BE2C (cell line): ENCODE measurements at regions not wholly inside any gene's neighbourhood (a gene's known extent, or its start where the extent isn't known, plus 50 kb on each side); places are given as distances from the start of the nearest gene placed in this dataset.

ENCODE experiments used
- DNase-seq: peaks from one replicate; pipeline ENCODE4 v3.0.0-alpha.2; 2020
- H3K27me3 ChIP-seq: fragments of 250-450 bp; sonication (Bioruptor Pico); 2 replicates; pipeline ENCODE4 v1.5.1; 2020; ENCODE audit warnings: mild to moderate bottlenecking
- H3K36me3 ChIP-seq: fragments of 250-450 bp; sonication (Bioruptor Pico); 2 replicates; pipeline ENCODE4 v1.5.1; 2020; ENCODE audit warnings: mild to moderate bottlenecking
- H3K4me1 ChIP-seq: fragments of 250-450 bp; sonication (Bioruptor Pico); 2 replicates; pipeline ENCODE4 v1.5.1; 2020
- H3K4me3 ChIP-seq: 2 replicates; pipeline ENCODE4 v1.5.1; 2011; ENCODE audit warnings: low read depth, low read length
- H3K9me3 ChIP-seq: fragments of 250-450 bp; sonication (Bioruptor Pico); 2 replicates; pipeline ENCODE4 v1.5.1; 2020
- CTCF ChIP-seq: IDR thresholded peaks from 2 replicates; pipeline ENCODE4 v1.5.1; 2012; ENCODE audit warnings: mild to moderate bottlenecking, low read depth, low read length

- Histone ChIP-seq H3K27me3 (no peaks in the 10 kb centered on the region), H3K36me3 (no peaks in the 10 kb centered on the region), H3K4me1 (no peaks in the 10 kb centered on the region), H3K9me3 (no peaks in the 10 kb centered on the region), H3K4me3 (no peak overlapping the region)
- TF ChIP-seq CTCF, result no peak
- no peak for DNase-seq
Measured at GRCh38 chr1:5348732-5349465, 643.3 kb downstream of the NPHP4 start.

GRCh38 chr1:5347726-5348125 lies 644.5 kb downstream of the NPHP4 start:
- Histone ChIP-seq H3K27me3 (no peaks in the 10 kb centered on the region), H3K36me3 (no peaks in the 10 kb centered on the region), H3K4me3 (no peak overlapping the region), H3K4me1 (no peaks in the 10 kb centered on the region), H3K9me3 (no peaks in the 10 kb centered on the region)
- no peak for DNase-seq
- no peak for TF ChIP-seq CTCF

GRCh38 chr1:5345556-5345955 lies 646.7 kb downstream of the NPHP4 start:
- DNase-seq, result no peak
- Histone ChIP-seq H3K4me3 (no peak overlapping the region), H3K4me1 (no peaks in the 10 kb centered on the region), H3K9me3 (no peaks in the 10 kb centered on the region), H3K36me3 (no peaks in the 10 kb centered on the region), H3K27me3 (no peaks in the 10 kb centered on the region)
- no peak for TF ChIP-seq CTCF

DNA sequence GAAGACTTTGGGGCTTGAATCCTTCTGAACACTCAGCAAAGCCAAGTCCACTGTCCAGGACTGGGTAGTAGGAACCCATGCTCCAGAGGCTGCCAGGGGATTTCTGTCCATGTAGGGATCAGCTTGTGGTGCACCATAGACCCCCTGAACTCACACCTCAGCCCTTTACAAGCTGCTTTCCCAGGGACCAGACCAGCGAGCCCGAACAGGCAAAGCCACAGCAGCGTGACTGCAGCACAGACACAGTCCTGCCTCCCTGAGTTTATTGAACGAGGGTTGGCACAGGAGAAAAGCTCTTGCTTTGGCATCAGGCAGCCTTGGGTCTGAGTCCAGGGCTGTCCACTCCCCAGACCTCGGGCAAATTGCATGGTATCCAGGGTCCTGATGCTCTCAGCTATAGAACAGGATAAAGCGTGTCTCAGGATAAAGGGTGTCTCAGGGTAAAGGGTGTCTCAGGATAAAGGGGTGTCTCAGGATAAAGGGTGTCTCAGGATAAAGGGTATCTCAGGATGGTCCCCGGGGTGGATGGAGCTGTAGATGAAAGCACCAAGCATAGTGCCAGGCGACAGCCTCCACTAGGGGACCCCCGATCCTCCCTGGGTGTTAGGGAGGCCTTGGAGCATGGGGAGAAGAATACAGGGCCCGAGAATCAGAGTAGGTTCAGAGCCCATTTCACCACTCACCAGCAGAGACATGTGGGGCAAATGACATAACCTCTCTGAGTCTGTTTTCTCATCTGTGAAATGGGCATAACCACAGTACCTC lies 648.8 kb downstream of the NPHP4 start:
- Histone ChIP-seq H3K4me1 (no peaks in the 10 kb centered on the region), H3K27me3 (no peaks in the 10 kb centered on the region), H3K4me3 (no peak overlapping the region), H3K36me3 (no peaks in the 10 kb centered on the region), H3K9me3 (no peaks in the 10 kb centered on the region)
- TF ChIP-seq CTCF, result no peak
- no peak for DNase-seq

DNA sequence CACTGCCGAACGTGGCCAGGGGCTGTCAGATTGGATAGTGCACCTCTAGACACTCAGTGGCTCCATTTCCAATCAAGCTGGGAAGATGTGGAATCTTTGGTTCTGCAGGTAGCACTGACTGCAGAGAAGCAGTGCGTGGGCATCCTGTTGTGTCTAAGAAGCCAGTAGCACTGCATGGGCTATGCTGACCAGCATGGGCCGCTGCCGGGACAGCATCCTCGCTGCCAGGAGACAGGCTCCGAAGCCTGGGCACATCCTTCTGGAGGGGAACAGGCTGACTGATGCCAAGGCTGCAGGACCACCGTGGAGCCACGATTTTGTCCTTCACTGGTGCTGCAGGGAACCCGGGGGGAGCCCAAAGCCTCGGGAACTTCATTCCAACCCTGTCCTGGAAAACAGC lies 649.4 kb downstream of the NPHP4 start:
- no peaks in the 10 kb centered on the region for H3K27me3 ChIP-seq
- no peak overlapping the region for H3K4me3 ChIP-seq
- no peak for TF ChIP-seq CTCF
- DNase-seq, result no peak
- no peaks in the 10 kb centered on the region for H3K36me3 ChIP-seq
- no peaks in the 10 kb centered on the region for H3K4me1 ChIP-seq
- H3K9me3 ChIP-seq, result no peaks in the 10 kb centered on the region

GRCh38 chr1:5342172-5342571 lies 650.1 kb downstream of the NPHP4 start:
- Histone ChIP-seq H3K4me3 (no peak overlapping the region), H3K4me1 (no peaks in the 10 kb centered on the region), H3K36me3 (no peaks in the 10 kb centered on the region), H3K9me3 (no peaks in the 10 kb centered on the region), H3K27me3 (no peaks in the 10 kb centered on the region)
- no peak for DNase-seq
- TF ChIP-seq CTCF, result no peak
